HUES64 (cell line): ENCODE measurements at regions not wholly inside any gene's neighbourhood (a gene's known extent, or its start where the extent isn't known, plus 50 kb on each side); places are given as distances from the start of the nearest gene placed in this dataset.
"Not testable (repeated sequence)": the region's sequence is repeated elsewhere in the genome, so short reads cannot be mapped to it uniquely, and the experiment has no call there.

Experiments used
- H3K27ac ChIP-seq: 2 replicates; pipeline ENCODE4 v1.7.0; 2013; ENCODE audit warnings: low read depth, low read length, inconsistent platforms
- H3K27me3 ChIP-seq: 2 replicates; pipeline ENCODE4 v1.6.1; 2013; ENCODE audit warnings: mild to moderate bottlenecking, low read length; ENCODE audit not compliant: insufficient read depth
- H3K36me3 ChIP-seq: 2 replicates; pipeline ENCODE4 v1.6.1; 2013; ENCODE audit warnings: mild to moderate bottlenecking, low read length; ENCODE audit not compliant: insufficient read depth
- H3K4me1 ChIP-seq: 2 replicates; pipeline ENCODE4 v1.6.1; 2013; ENCODE audit warnings: mild to moderate bottlenecking, low read length, moderate library complexity; ENCODE audit not compliant: insufficient read depth
- H3K4me3 ChIP-seq: 2 replicates; pipeline ENCODE4 v1.5.1; 2013; ENCODE audit warnings: mild to moderate bottlenecking, low read length, moderate library complexity
- H3K9ac ChIP-seq: 2 replicates; pipeline ENCODE4 v1.6.1; 2013; ENCODE audit warnings: mild to moderate bottlenecking, low read depth, low read length
- H3K9me3 ChIP-seq: 2 replicates; pipeline ENCODE4 v1.6.1; 2013; ENCODE audit warnings: low read depth, low read length; ENCODE audit not compliant: insufficient read depth
- WGBS: fragments of 150-250, 120-280 bp; methylation state at CpG from one replicate; pipeline ENCODE4 v1.1.7; 2013; ENCODE audit warnings: missing lambda C conversion rate; 5-methylcytosine and 5-hydroxymethylcytosine counted together

GRCh38 chr7:90061077-90061476, 93.2 kb upstream of the STEAP1 start:
- Histone ChIP-seq H3K27ac (no peak overlapping the region), H3K36me3 (no peaks in the 10 kb centered on the region), H3K4me3 (no peak overlapping the region), H3K9me3 (0 out of 2 replicates have a peak, but pooled peaks cover 3% of the 10 kb centered on the region), H3K27me3 (no peaks in the 10 kb centered on the region), H3K4me1 (no peaks in the 10 kb centered on the region), H3K9ac (no peak overlapping the region)
- WGBS, result 54% methylated on average over 1 of the region's 2 CpGs

- 100% methylated on average over 2 of the region's 2 CpGs for WGBS
- Histone ChIP-seq H3K27me3 (no peaks in the 10 kb centered on the region), H3K9me3 (0 out of 2 replicates have a peak, but pooled peaks cover 7% of the 10 kb centered on the region), H3K9ac (no peak overlapping the region), H3K36me3 (no peaks in the 10 kb centered on the region), H3K4me1 (no peaks in the 10 kb centered on the region), H3K4me3 (no peak overlapping the region), H3K27ac (no peak overlapping the region)
Measured at GRCh38 chr7:90064370-90064769, 89.9 kb upstream of the STEAP1 start.

GRCh38 chr7:90067171-90067570, 87.1 kb upstream of the STEAP1 start:
- no peak overlapping the region for H3K9ac ChIP-seq
- no peak overlapping the region for H3K4me3 ChIP-seq
- H3K27ac ChIP-seq, result no peak overlapping the region
- H3K36me3 ChIP-seq, result no peaks in the 10 kb centered on the region
- H3K9me3 ChIP-seq, result peaks cover 12% of the 10 kb centered on the region; the same call in 1 of the 2 replicates
- no peaks in the 10 kb centered on the region for H3K4me1 ChIP-seq
- WGBS, result 43% methylated on average over 4 of the region's 5 CpGs
- no peaks in the 10 kb centered on the region for H3K27me3 ChIP-seq

GRCh38 chr7:90070238-90070637, 84.0 kb upstream of the STEAP1 start:
- not testable (repeated sequence) for H3K27me3 ChIP-seq, H3K27ac ChIP-seq, H3K9me3 ChIP-seq, H3K36me3 ChIP-seq, H3K4me3 ChIP-seq, H3K4me1 ChIP-seq, H3K9ac ChIP-seq
- WGBS, result 58% methylated on average over 4 of the region's 4 CpGs

GRCh38 chr7:90078921-90079320, 75.3 kb upstream of the STEAP1 start:
- Histone ChIP-seq H3K4me3 (no peak overlapping the region), H3K4me1 (no peaks in the 10 kb centered on the region), H3K27me3 (no peaks in the 10 kb centered on the region), H3K9ac (no peak overlapping the region), H3K9me3 (no peaks in the 10 kb centered on the region), H3K36me3 (no peaks in the 10 kb centered on the region), H3K27ac (no peak overlapping the region)
- 83% methylated on average over 3 of the region's 3 CpGs for WGBS

GRCh38 chr7:90081621-90082020, 72.6 kb upstream of the STEAP1 start:
- no peak overlapping the region for H3K4me3 ChIP-seq
- WGBS, result 85% methylated on average over 3 of the region's 3 CpGs
- H3K9ac ChIP-seq, result no peak overlapping the region
- H3K27me3 ChIP-seq, result no peaks in the 10 kb centered on the region
- no peak overlapping the region for H3K27ac ChIP-seq
- H3K36me3 ChIP-seq, result no peaks in the 10 kb centered on the region
- 0 out of 2 replicates have a peak, but pooled peaks cover 3% of the 10 kb centered on the region for H3K9me3 ChIP-seq
- no peaks in the 10 kb centered on the region for H3K4me1 ChIP-seq

- Histone ChIP-seq H3K4me1 (no peaks in the 10 kb centered on the region), H3K36me3 (no peaks in the 10 kb centered on the region), H3K4me3 (no peak overlapping the region), H3K27me3 (no peaks in the 10 kb centered on the region), H3K27ac (no peak overlapping the region), H3K9ac (no peak overlapping the region), H3K9me3 (no peaks in the 10 kb centered on the region)
Measured at GRCh38 chr7:90092506-90092905, 61.8 kb upstream of the STEAP1 start.

- 100% methylated on average over 1 of the region's 2 CpGs for WGBS
- Histone ChIP-seq H3K4me1 (no peaks in the 10 kb centered on the region), H3K27ac (no peak overlapping the region), H3K9ac (no peak overlapping the region), H3K36me3 (no peaks in the 10 kb centered on the region), H3K4me3 (no peak overlapping the region), H3K27me3 (no peaks in the 10 kb centered on the region), H3K9me3 (no peaks in the 10 kb centered on the region)
Measured at GRCh38 chr7:90094030-90094429, 60.2 kb upstream of the STEAP1 start.
